Gastroesophageal sphincter (tissue), 3 donors: ENCODE measurements at regions not wholly inside any gene's neighbourhood (a gene's known extent, or its start where the extent isn't known, plus 50 kb on each side); places are given as distances from the start of the nearest gene placed in this dataset.

Experiments
- EP300 ChIP-seq: sonication (generic); formaldehyde crosslinking; IDR thresholded peaks from one replicate; pipeline ENCODE4 v1.6.1; 2017; ENCODE audit warnings: antibody characterized with exemption, mild to moderate bottlenecking
- POLR2A ChIP-seq, 2 donors: fragments of 450-650 bp; IDR thresholded peaks; one replicate each; pipeline ENCODE4 v1.6.1; 2017; ENCODE audit warnings: antibody characterized with exemption in 2 of 2, mild to moderate bottlenecking in 2 of 2, moderate library complexity in 1 of 2
- POLR2AphosphoS5 ChIP-seq: sonication (generic); formaldehyde crosslinking; IDR thresholded peaks from one replicate; pipeline ENCODE4 v1.6.1; 2017; ENCODE audit warnings: antibody characterized with exemption
- TF ChIP-seq, protein P1 (sequence below), 4 experiments: fragments of 200-600 bp in 2 of 4; fragments of 450-650 bp in 2 of 4; sonication (generic) in 1 of 4; IDR thresholded peaks; one replicate each; pipeline ENCODE4 v1.5.1; 2017 to 2019; ENCODE audit warnings: antibody characterized with exemption in 4 of 4, mild to moderate bottlenecking in 2 of 4, moderate library complexity in 2 of 4

DNA sequence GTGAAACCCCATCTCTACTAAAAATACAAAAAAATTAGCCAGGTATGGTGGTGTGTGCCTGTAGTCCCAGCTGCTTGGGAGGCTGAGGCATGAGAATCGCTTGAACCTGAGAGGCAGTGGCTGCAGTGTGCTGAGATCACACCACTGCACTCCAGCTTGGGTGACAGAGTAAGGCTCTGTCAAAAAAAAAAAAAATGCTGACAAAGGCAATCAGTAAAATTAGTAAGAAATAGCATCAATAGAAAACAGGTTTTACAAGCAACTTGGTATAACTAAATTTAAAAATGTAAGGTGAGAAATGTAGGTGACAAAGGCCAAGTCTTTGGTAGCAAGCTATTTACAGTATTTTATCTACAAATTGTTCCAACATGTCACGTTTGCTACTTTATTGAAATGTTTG is 421.4 kb upstream of the RGPD4 start:
- TF ChIP-seq, protein P1, sequence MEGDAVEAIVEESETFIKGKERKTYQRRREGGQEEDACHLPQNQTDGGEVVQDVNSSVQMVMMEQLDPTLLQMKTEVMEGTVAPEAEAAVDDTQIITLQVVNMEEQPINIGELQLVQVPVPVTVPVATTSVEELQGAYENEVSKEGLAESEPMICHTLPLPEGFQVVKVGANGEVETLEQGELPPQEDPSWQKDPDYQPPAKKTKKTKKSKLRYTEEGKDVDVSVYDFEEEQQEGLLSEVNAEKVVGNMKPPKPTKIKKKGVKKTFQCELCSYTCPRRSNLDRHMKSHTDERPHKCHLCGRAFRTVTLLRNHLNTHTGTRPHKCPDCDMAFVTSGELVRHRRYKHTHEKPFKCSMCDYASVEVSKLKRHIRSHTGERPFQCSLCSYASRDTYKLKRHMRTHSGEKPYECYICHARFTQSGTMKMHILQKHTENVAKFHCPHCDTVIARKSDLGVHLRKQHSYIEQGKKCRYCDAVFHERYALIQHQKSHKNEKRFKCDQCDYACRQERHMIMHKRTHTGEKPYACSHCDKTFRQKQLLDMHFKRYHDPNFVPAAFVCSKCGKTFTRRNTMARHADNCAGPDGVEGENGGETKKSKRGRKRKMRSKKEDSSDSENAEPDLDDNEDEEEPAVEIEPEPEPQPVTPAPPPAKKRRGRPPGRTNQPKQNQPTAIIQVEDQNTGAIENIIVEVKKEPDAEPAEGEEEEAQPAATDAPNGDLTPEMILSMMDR (IDR thresholded peaks at IDR 0.05) = no peak
- TF ChIP-seq POLR2AphosphoS5 (no peak), POLR2A (IDR thresholded peaks at IDR 0.05) (no peak), EP300 (no peak)
